Stimulated activated naive CD8-positive, alpha-beta T cell treated with anti-CD3 and anti-CD28 coated beads, Interleukin-15, amount 100 ng/mL, for 72 hours (primary cell): ENCODE measurements at regions not wholly inside any gene's neighbourhood (a gene's known extent, or its start where the extent isn't known, plus 50 kb on each side); places are given as distances from the start of the nearest gene placed in this dataset.
"Not testable (repeated sequence)": the region's sequence is repeated elsewhere in the genome, so short reads cannot be mapped to it uniquely, and the experiment has no call there.

ENCODE experiments used
- ATAC-seq: fragments of 150-1000 bp; cut with Tn5 transposase; 2 replicates; pipeline ENCODE4 v1.10.0; 2021; ENCODE audit warnings: mild to moderate bottlenecking, moderate library complexity
- DNase-seq, 2 donors: peaks; one replicate each; pipeline ENCODE4 v3.0.0; 2021 to 2022
- H3K27ac Mint-ChIP-seq, 2 donors: one replicate each; pipeline ENCODE4 v1.8.0; 2022; ENCODE audit warnings: mild to moderate bottlenecking in 2 of 2, mixed read lengths in 2 of 2, moderate library complexity in 2 of 2
- H3K27me3 Mint-ChIP-seq: one replicate; pipeline ENCODE4 v1.8.0; 2022; ENCODE audit warnings: mixed read lengths
- H3K4me1 Mint-ChIP-seq: one replicate; pipeline ENCODE4 v1.8.0; 2022; ENCODE audit warnings: mild to moderate bottlenecking, mixed read lengths
- H3K4me3 Mint-ChIP-seq, 2 donors: one replicate each; pipeline ENCODE4 v1.8.0; 2022; ENCODE audit warnings: mild to moderate bottlenecking in 2 of 2, mixed read lengths in 2 of 2, moderate library complexity in 1 of 2
- H3K9me3 Mint-ChIP-seq, 2 donors: one replicate each; pipeline ENCODE4 v1.8.0; 2022; ENCODE audit warnings: mixed read lengths in 2 of 2

DNA sequence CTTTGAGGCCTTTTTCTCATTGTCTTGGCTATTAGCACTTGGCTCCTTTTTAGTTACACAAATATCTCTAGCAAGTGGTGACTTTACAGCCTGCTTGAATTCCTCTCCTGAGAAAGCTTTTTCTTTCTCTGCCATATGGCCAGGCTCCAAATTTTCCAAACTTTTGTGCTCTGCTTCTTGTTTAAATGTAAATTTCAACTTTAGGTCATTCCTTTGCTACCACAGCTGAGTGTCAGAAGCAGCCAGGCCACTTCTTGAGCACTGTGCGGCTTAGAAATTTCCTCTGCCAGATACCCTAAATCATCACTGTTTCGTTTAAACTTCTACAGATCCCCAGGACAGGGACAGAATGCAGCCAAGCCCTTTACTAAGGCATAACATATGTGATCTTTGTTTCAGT is 222.4 kb downstream of the FBXO8 start:
- Mint-ChIP-seq H3K4me3 (no peak overlapping the region), H3K27me3 (no peaks in the 10 kb centered on the region), H3K4me1 (no peaks in the 10 kb centered on the region), H3K27ac (no peak overlapping the region), H3K9me3 (peaks cover 0 to 9% of the 10 kb centered on the region in 2 donors)
- DNase-seq, result no peak
- no peak for ATAC-seq

DNA sequence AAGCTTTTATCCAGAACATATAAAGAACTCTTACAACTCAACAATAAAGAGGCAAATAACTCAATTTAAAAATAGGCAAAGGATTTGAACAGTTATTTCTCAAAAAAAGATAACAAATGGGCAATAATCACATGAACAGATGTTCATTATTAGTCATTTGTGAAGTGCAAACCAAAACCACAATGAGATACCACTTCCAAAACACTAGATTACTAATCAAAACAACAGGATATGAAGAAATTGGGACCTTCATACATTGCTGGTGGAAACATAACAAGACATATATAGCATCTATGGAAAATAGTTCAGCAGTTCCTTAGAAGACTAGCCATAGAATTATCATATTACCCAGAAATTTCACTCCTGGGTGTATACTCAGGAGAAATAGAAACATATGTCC is 224.6 kb downstream of the FBXO8 start:
- ATAC-seq, result no peak
- no peak overlapping the region for H3K4me3 Mint-ChIP-seq
- peaks cover 0 to 9% of the 10 kb centered on the region in 2 donors for H3K9me3 Mint-ChIP-seq
- H3K27ac Mint-ChIP-seq, result no peak overlapping the region
- no peaks in the 10 kb centered on the region for H3K4me1 Mint-ChIP-seq
- no peak for DNase-seq
- H3K27me3 Mint-ChIP-seq, result no peaks in the 10 kb centered on the region

DNA sequence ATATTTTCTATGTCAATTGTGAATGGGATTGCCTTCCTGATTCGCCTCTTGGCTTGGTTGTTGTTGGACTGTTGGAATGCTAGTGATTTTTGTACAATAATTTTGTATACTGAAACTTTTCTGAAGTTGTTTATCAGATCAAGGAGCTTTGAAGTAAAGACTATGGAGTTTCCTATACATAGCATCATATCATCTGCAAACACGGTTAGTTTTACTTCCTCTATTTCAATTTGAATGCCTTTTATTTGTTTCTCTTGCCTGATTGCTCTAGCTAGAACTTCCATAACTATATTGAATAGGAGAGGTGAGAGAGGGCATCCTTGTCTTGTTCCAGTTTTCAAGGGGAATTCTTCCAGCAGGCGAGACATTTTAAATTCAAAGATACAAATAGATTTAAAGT is 226.5 kb downstream of the FBXO8 start:
- no peak overlapping the region for H3K27ac Mint-ChIP-seq
- no peak overlapping the region for H3K4me3 Mint-ChIP-seq
- H3K27me3 Mint-ChIP-seq, result no peaks in the 10 kb centered on the region
- ATAC-seq (no peak), DNase-seq (no peak)
- peaks cover 0 to 9% of the 10 kb centered on the region in 2 donors for H3K9me3 Mint-ChIP-seq
- H3K4me1 Mint-ChIP-seq, result no peaks in the 10 kb centered on the region

- H3K27ac Mint-ChIP-seq, result peak overlapping the region in 1 of 2 donors; percentile 53
- no peak for ATAC-seq
- DNase-seq, result no peak
- no peaks in the 10 kb centered on the region for H3K27me3 Mint-ChIP-seq
- H3K4me3 Mint-ChIP-seq, result no peak overlapping the region
- peaks cover 0 to 9% of the 10 kb centered on the region in 2 donors for H3K9me3 Mint-ChIP-seq
- H3K4me1 Mint-ChIP-seq, result no peaks in the 10 kb centered on the region
Observed at GRCh38 chr4:174055344-174055743, 228.1 kb downstream of the FBXO8 start.

- Mint-ChIP-seq H3K27ac (no peak overlapping the region), H3K9me3 (peaks cover 0 to 4% of the 10 kb centered on the region in 2 donors), H3K27me3 (no peaks in the 10 kb centered on the region), H3K4me1 (no peaks in the 10 kb centered on the region), H3K4me3 (no peak overlapping the region)
- no peak for DNase-seq
- no peak for ATAC-seq
Observed at GRCh38 chr4:174053895-174054294, 229.6 kb downstream of the FBXO8 start.

GRCh38 chr4:174047363-174047762 is 236.1 kb downstream of the FBXO8 start:
- ATAC-seq, result no peak
- Mint-ChIP-seq H3K4me1 (no peaks in the 10 kb centered on the region), H3K9me3 (no peaks in the 10 kb centered on the region), H3K4me3 (no peak overlapping the region), H3K27ac (no peak overlapping the region), H3K27me3 (no peaks in the 10 kb centered on the region)
- no peak for DNase-seq

DNA sequence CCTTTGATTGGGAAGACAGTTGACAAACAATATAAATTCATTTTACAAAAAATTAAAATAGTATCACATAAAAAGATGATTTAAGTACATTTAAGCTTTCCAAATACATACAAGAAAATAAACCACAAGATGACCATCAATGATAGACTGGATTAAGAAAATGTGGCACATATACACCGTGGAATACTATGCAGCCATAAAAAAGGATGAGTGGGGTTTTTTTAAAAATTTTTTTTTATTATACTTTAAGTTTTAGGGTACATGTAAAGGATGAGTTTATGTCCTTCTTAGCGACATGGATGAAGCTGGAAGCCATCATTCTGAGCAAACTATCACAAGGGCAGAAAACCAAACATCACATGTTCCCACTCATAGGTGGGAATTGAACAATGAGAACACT is 237.6 kb downstream of the FBXO8 start:
- H3K9me3 Mint-ChIP-seq, H3K4me3 Mint-ChIP-seq, H3K27me3 Mint-ChIP-seq, ATAC-seq, DNase-seq, H3K27ac Mint-ChIP-seq, H3K4me1 Mint-ChIP-seq: not testable (repeated sequence)

DNA sequence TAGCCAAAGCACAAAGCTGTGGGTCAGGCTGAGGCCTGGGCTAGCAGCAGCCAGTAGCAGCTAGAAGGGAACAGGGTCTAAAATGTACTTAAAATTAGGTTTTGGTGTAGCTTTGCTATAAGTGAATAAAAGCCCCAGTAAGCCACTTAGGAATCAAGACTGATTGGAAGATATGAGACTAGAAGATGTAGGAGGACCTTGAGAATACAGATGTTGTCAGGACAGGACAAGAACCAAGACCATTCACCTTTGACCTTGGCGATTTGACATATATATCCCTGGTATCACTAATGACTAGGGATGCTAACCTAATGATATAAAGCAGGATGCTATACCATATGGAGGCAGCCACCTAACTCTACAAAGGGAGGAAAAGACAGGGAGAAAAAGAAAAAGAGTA is 238.1 kb downstream of the FBXO8 start:
- H3K4me1 Mint-ChIP-seq, result no peaks in the 10 kb centered on the region
- H3K27me3 Mint-ChIP-seq, result no peaks in the 10 kb centered on the region
- H3K9me3 Mint-ChIP-seq, result no peaks in the 10 kb centered on the region
- H3K4me3 Mint-ChIP-seq, result no peak overlapping the region
- DNase-seq (no peak), ATAC-seq (no peak)
- H3K27ac Mint-ChIP-seq, result no peak overlapping the region

- no peak for ATAC-seq
- Mint-ChIP-seq H3K9me3 (no peaks in the 10 kb centered on the region), H3K4me3 (no peak overlapping the region), H3K4me1 (no peaks in the 10 kb centered on the region), H3K27me3 (no peaks in the 10 kb centered on the region), H3K27ac (no peak overlapping the region)
- DNase-seq, result no peak
Observed at GRCh38 chr4:174041555-174042105, 241.8 kb downstream of the FBXO8 start.

DNA sequence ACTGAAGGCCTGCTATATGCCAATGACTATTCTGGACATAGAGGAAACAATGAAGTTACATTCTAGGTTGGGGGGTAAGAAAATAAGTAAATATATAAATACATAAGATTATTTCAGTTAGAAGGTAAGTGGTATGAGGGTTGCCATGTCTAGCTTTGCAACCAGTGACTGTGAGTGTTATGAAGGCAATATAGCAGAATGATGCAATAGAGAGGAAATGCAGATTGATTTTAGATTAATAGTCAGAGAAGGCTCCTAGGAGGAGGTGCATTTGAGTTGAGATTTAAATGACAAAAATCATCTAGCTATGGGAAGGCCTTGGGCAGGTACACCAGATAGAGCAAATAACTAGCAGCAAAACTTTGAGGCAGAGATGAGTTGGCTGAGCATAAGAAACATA is 243.2 kb downstream of the FBXO8 start:
- Mint-ChIP-seq H3K4me1 (no peaks in the 10 kb centered on the region), H3K27me3 (no peaks in the 10 kb centered on the region), H3K9me3 (no peaks in the 10 kb centered on the region), H3K27ac (no peak overlapping the region), H3K4me3 (no peak overlapping the region)
- ATAC-seq, result no peak
- no peak for DNase-seq

GRCh38 chr4:174038481-174038880 is 245.0 kb downstream of the FBXO8 start:
- ATAC-seq (no peak), DNase-seq (no peak)
- Mint-ChIP-seq H3K4me3 (no peak overlapping the region), H3K27ac (no peak overlapping the region), H3K4me1 (no peaks in the 10 kb centered on the region), H3K9me3 (no peaks in the 10 kb centered on the region), H3K27me3 (no peaks in the 10 kb centered on the region)

DNA sequence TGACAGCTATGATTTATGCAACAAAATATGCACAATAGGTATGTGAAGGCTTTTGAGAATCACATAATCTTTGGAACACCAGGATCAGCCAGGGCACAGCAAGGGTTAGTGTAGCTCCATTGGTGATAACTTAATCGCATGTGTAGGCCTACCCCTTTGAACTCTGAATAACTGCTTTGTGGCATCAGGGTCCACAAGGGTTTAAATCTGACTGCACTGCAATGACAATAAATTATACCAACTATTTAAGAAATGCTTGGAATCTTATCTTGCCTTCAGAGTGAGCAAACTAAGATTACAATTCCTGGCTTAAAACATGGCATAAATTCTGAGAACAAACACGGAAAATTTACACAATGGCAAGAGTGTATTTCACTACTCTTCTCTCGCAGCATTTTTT is 245.8 kb downstream of the FBXO8 start:
- no peaks in the 10 kb centered on the region for H3K27me3 Mint-ChIP-seq
- H3K4me3 Mint-ChIP-seq, result no peak overlapping the region
- H3K9me3 Mint-ChIP-seq, result no peaks in the 10 kb centered on the region
- ATAC-seq (no peak), DNase-seq (no peak)
- no peaks in the 10 kb centered on the region for H3K4me1 Mint-ChIP-seq
- no peak overlapping the region for H3K27ac Mint-ChIP-seq

DNA sequence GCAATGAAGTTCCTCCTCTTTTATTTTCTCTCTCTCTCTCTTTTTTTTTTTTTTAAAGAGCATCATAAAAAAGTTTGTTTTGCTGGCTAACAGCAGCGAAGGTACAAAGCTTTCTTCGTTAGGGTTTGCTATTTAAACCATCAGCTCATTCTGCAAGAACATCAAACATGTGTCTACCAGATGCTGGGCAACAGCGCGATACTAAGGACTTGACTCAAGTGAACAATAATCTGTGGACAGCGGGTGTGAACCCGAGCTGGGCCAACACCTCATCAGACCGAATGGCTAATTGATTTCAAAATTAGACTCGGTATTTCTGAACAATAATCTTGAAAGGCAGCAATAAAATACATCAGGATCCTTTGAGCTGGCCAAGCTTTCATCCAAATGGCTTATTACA is 246.4 kb downstream of the FBXO8 start:
- no peak overlapping the region for H3K27ac Mint-ChIP-seq
- ATAC-seq (no peak), DNase-seq (no peak)
- no peaks in the 10 kb centered on the region for H3K9me3 Mint-ChIP-seq
- no peak overlapping the region for H3K4me3 Mint-ChIP-seq
- H3K27me3 Mint-ChIP-seq, result no peaks in the 10 kb centered on the region
- no peaks in the 10 kb centered on the region for H3K4me1 Mint-ChIP-seq

- H3K27me3 Mint-ChIP-seq, result no peaks in the 10 kb centered on the region
Observed at GRCh38 chr4:174036576-174036975, 246.9 kb downstream of the FBXO8 start.

GRCh38 chr4:174036111-174036510 is 247.4 kb downstream of the FBXO8 start:
- DNase-seq (no peak), ATAC-seq (no peak)
- Mint-ChIP-seq H3K9me3 (no peaks in the 10 kb centered on the region), H3K27me3 (no peaks in the 10 kb centered on the region), H3K4me3 (no peak overlapping the region), H3K27ac (no peak overlapping the region), H3K4me1 (no peaks in the 10 kb centered on the region)

More at GRCh38 chr4:174036576-174036975, 246.9 kb downstream of the FBXO8 start:
- Mint-ChIP-seq H3K9me3 (no peaks in the 10 kb centered on the region), H3K27ac (no peak overlapping the region), H3K4me1 (no peaks in the 10 kb centered on the region), H3K4me3 (no peak overlapping the region)
- ATAC-seq (no peak), DNase-seq (no peak)

DNA sequence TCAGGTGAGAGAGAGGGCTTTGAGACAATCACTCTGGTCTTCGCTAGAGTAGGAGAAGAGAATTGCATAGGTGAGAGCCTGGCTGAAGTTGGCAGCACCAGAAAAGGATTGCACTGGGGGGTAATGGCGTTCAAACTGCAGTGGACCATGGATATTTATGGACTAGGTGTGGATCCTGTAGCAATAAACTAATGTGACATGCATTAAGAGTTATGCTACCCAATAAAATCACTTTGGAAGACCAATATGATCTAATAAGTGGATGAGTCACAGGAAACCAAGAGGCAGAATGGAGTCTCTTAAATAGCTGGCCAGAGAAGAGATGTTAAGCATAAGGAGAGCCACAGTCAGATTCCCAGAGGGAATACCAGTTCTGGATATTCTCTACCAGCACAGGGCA is 259.8 kb downstream of the FBXO8 start:
- no peak overlapping the region for H3K27ac Mint-ChIP-seq
- no peak overlapping the region for H3K4me3 Mint-ChIP-seq

DNA sequence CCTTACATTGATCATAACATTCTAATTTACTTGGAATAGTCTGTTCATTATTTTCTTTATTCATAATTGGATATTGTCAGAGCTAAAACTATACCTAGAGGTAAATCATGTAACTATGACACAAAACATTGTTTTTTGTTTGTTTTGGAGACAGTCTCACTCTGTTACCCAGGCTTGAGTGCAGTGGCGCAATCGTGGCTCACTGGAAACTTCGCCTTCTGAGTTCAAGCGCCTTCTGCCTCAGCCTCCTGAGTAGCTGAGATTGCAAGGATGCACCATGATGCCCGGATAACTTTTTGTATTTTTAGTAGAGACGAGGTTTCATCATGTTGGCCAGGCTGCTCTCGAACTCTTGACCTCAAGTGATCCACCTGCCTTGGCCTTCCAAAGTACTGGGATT is 265.2 kb downstream of the FBXO8 start:
- Mint-ChIP-seq H3K4me1 (no peaks in the 10 kb centered on the region), H3K9me3 (no peaks in the 10 kb centered on the region), H3K4me3 (no peak overlapping the region), H3K27ac (no peak overlapping the region), H3K27me3 (no peaks in the 10 kb centered on the region)
- no peak for DNase-seq
- ATAC-seq, result no peak

More for the DNA sequence above, 259.8 kb downstream of the FBXO8 start:
- Mint-ChIP-seq H3K9me3 (no peaks in the 10 kb centered on the region), H3K4me1 (no peaks in the 10 kb centered on the region), H3K27me3 (no peaks in the 10 kb centered on the region)
- DNase-seq, result no peak
- no peak for ATAC-seq
